HG03064 (cell line): ENCODE measurements at regions not wholly inside any gene's neighbourhood (a gene's known extent, or its start where the extent isn't known, plus 50 kb on each side); places are given as distances from the start of the nearest gene placed in this dataset.

Experiments used
- ATAC-seq: cut with Tn5 transposase; IDR thresholded peaks from one replicate; pipeline ENCODE4 v1.9.1; 2021; ENCODE audit warnings: low read depth; ENCODE audit not compliant: unreplicated experiment

DNA sequence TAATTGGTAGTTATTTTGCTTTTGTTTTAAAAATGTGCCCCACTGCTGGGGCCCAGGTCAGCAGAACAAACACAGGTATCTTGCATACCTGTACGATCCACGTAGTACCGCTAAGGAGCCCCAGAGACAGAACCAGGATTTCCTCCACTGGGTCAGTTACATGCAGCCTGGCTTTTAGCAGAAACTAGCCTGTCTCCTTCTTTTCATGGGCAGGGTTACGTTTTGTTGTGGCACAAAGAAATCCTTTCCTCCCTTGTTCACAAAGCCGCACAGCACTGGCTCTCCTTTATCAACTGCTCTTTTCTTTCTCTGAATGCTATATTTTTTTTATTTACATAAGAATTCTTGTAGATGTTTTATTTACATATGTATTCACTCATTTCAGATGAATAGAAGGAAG lies 190.3 kb upstream of the POU3F2 start:
- ATAC-seq: no peak

DNA sequence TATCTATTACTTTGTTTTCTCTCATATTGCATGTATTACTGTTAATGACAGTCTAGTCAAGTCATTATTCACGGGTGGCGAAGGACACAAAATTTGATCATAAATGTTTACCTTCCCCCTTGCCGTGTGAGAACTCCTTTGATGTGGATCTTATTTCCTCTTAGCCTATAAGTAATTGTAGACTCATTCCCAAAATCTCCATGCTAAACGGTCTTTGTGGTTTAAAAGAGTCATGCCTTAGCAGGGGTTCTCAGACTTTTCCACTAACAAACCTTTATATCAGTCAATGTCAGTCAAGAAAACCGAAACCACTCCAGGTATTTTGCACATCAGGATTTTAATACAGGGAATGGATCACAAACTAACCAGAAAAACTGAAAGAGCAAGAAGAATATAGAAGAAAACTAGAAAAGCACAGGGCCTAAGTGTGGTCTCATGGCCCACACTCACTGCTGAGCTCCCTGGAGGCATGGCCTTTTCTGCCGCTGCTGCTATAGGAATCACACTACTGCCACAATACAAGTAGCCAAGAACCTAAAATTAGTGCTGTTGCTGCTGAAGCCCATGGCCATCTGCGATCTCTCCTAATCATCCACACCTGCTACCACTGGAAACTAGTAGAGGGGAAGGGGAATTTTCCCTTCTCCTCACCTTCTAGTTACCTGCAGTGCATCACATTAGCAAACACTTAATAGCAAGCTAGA lies 186.0 kb upstream of the POU3F2 start:
- ATAC-seq: no peak

DNA sequence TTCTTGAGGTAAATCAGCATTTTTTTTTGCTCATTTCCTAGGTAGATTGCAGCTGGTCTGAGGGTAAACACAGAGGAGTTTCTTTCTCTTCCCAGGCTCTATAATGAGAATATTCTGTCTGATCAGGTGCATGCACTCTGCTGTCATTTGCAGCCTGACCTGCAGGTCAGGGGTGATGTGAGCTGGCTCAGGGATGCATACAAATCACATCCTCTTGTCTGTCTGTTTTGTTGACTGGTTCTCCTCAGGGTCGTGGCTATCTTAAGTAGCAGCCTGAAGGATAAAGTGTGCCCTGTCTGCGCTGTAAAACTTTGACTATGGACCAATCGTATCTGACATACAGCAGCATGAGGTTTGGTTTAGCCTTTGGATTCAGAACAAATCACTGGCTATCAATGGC lies 183.4 kb upstream of the POU3F2 start:
- ATAC-seq: no peak

DNA sequence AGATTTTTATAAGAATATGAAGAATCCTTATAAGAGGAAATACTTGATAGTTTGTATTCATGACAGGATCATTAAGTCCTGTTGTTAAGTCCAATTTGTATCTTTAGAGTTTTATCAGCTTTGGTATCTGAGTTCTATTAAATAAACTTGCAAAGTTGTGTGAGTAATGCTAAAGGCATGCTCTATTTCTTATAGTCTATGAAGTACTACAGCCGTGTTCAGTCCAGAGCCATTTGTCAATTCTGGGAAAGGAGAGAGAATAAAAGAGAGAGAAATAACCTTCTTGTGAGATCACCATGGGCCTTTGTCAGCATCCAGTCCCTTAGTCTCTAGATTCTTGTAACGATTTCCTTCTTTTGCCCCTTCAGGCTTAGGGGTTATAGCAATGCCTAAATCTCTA lies 181.2 kb upstream of the POU3F2 start:
- ATAC-seq: no peak

DNA sequence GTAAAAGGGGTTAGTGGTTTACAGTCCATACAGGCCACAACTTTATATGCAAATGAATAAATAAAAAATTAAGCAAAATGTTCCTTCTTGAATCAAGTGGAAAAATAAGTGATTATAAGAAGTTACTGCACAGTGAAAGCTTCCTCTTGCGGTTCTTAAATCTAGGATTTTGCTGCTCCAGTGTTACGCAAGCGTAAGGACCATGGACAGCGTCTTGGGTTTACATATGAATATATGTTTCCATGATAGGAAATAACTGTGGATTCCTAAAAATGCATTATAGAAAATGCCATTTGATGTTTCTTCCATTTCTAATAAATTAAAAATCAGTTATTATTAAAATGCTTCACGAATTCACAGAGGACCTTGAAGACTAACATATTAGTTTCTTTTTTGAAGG lies 176.6 kb upstream of the POU3F2 start:
- ATAC-seq: no peak

DNA sequence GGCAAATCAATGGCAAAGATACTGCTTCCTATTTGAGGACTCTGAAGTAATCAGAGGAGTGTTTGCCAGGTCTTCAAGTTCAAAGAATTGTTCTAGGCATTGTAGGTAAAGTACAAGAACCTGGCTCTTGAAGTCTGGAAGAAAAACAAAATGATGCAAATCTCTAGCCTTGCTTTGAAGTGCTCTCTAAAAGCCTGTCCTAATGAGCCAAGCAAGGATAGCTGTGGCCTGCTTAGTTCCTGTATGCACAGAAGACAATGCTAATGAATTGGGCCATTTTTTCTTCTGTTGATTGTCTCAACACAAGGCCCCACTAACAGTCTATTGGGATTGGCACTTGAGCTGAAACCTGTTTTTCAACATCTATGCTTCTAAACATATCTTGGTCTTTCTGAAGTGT lies 165.0 kb upstream of the POU3F2 start:
- no peak for ATAC-seq

DNA sequence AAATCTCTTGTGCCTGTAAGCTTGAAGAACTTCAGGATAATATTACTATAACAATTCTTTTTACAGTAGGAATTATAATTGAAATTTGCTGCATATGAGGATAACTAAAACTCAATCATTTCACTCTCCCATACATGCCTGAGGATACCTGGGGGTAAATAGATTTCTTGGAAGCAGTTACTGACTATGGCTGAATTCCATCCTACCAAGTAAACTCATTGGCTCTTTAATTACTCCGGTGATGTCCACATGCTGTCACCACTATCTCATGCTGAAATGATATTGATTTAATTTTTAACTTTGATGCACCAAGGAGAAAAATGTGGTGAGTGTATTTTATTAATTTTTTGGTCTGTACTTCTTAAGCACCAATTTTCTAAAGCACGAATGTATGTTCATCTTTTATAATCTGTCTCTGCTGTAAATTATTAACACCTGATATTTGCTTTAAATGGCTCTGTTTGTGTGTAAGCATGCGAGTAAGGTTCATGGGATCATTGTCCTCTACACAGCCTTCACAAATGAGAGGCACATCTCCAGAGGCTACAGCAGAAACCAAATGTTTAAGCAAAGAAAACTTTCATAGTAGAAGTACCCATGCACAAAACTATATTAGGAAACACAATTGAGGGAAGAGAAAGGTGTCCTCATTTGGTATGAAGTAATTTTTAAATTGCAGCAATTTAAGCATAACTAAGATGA lies 164.2 kb upstream of the POU3F2 start:
- no peak for ATAC-seq

DNA sequence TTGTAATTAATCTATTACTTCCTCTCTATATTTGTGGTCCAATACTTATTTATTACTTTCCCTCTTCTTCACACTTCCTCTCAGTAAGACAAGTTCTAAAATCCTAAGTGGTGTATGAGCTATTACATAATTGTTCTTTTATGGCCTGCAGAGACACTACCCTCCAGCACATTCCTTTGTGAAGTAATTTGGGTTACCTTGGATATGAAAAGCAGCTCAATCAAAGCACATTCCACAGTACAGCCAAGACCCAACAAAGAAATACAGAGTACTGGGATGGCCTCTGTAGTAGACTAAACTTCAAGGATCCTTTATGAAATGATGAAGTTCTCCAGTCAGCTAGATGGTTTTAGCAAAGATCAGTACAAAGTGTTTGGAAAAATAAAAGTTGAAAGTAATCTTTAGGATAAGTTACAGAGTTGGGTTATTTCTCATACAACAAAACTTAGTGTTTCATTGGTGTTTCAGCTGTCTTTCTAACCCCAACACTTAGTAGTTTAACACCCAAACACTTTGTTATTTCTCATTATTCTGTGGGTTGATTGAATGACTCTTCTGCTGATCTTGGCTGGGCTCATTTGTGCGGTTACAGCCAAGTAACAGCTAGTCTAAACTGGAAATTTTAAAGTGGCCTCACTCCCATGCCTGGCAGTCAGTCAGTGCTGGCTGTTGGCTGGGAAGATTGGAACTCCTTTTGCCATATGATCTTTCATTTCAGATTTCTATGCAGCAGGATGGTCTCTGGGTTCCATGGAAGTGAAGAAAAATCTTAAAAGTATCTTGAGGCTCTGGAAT lies 161.5 kb upstream of the POU3F2 start:
- no peak for ATAC-seq

DNA sequence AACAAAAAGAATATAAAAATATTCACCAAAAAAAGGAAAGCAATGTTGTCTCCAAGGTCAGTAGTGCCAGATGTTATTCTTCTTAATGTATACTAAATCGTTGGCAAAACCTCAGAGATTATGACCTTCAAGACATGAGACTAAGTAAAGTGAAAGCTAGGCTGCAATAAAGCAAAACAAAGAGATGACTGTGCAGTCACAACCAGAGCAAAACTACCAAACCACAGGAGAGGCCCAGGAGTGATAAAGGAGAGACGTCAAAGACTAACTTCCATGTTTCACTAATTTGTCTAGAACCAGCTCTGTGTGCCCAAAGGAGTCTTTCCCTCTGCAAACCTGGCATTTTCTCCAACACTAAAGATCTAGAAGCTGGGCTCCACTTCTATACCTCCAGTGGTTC lies 155.9 kb upstream of the POU3F2 start:
- ATAC-seq: no peak

DNA sequence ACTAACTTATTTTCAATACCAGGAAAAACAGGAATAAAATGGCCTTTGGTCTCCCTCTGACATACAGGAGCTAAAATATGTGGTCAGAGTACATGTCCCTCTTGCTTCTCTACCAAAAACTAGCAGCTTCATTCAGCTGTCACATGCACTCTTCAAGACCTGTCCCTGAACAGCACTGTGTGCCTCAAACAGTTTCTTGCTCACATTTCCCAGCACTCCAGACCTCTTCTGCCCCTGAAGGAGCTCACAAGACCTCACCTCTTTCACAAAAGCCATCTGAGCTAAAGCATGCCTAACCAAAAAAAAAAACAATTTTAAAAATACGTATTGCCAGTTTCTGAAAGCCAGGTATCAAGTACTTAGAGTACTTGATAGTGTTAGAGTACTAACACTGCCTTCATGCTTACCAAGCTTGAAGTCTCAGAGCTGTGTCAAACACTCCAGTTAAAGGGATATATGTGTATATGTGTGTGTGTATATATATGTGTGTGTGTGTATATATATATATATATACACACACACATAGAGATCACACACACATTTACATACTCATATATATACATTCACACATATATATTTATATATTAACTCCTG lies 148.3 kb upstream of the POU3F2 start:
- ATAC-seq: no peak

DNA sequence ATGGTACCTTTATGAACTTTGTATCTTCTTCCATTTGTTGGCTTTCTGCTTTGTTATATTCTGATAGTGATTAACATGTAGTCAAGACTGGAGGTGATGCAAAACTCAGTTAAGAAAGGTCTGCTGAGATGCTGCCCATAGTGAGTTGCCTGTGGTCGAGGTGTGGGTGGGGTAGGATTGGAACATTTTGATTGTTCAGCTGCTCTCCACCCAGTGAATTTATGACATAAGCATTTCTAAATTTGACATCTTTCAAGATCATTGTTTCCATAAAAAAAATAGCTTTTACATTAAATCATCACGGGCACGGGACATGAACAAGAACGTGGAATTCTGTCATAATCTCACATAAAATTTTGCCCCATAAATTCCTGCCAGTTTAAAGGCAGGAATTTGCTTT lies 146.6 kb upstream of the POU3F2 start:
- ATAC-seq: no peak

DNA sequence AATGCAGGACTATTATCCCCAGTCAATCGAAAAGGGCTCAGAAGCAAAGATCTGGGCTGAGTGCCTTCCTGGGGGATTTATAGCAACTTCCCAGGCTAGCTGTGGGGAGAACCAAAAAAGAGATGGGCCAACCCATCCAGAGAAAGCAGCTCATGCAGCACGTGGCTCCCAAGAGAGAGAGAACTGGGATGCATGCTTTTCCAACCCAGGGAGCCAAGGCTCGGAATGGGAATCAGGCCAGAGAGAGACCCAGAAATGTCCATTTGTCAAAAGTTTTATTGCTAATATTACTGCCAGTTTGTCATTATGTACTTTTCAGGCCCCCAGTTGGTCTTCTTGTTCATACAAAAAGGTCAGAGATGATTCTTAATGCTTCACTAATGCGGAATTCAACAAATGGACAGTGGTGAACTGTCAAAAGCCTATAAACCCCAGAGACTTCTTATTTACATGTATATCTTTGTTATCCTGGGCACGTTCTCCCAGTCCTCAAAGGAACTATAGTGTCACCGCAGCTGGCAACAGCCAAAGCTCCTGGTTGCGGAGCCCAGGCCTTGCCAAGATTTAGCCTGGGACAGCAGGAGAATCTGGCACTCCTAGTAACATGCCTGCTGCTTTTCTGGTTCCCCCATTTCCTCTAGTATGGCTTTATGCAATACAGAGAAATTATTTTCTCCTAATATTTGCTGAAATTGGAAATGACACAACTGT lies 139.1 kb upstream of the POU3F2 start:
- no peak for ATAC-seq

DNA sequence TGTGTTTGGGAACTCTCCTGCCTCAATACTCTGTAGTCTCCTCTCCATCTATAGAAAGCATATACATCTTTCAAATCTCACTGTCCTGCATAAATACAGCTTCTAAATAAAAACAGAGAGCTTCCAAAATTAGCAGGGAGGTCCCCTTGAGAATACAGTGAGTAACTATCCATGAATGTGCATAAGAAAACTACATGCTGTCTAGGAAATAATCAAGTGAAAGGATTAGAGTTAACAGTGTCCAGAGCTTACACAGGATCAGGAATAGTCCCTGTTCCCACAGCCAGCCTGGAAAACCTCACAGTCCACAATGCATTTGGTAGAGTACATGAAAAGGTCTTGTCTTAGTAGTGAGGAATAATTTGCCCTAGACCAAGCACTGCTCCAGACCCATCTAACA lies 123.0 kb upstream of the POU3F2 start:
- ATAC-seq: no peak

DNA sequence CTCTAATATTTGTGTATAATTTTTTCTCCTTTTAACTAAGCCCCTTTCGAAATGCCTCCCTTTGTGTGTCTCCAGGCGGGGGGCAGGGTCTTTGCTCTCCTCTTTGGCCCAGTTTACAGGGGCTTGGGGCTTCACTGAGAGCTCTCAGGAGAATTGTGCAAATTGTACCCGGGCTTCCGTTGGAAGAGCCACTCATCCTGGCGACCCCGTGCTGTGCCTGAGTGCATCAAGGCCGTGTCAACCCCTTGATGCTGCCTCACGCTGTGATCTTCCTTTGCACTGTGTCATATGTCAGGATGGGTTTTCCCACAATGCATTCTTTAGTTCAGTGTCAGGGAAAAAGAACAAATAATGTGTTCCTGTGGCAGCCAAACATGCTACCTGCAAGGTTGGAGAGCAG lies 118.0 kb upstream of the POU3F2 start:
- no peak for ATAC-seq

DNA sequence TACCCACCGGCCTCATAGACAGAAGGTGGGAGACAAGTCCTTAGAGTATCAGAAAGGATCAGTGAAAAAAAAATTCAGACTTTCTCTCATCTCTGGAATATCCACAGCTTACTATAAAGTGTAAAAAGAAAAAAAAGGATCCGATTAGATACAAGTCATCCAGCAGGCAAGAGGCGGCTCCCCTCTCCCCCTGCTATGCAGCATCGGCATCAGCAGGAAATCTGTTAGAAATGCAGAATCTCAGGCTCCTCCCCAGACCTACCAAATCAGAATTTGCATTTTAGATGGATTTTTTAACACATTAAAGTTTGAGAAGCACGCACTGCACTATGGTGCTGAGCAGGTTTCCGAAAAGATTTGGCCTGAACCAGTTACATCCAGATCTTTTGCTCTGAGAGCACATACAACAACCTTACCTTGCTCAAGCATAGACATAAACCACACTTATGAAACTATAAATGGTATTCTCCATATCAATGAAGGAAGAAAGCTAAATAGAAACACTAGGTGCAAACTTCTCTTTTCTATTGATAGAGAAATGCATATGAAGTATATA lies 117.0 kb upstream of the POU3F2 start:
- no peak for ATAC-seq

DNA sequence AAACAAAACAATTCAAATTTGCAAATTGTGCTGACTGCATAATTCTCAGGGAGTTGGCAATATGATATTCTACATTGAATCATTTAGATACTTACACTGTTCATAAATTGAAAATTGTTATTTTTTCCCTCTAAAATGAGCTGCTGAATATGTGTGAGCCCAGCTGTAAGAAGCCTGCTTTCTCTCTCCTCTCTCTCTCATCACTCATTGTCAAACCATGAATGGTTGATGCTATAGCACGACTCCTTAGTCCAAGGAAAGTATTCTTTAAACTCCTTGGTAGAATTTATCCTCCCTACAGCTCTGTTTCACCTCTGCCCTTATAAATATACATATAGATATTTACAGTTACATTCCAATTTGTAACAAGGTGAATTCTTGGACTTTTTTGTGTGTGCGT lies 116.4 kb upstream of the POU3F2 start:
- no peak for ATAC-seq

DNA sequence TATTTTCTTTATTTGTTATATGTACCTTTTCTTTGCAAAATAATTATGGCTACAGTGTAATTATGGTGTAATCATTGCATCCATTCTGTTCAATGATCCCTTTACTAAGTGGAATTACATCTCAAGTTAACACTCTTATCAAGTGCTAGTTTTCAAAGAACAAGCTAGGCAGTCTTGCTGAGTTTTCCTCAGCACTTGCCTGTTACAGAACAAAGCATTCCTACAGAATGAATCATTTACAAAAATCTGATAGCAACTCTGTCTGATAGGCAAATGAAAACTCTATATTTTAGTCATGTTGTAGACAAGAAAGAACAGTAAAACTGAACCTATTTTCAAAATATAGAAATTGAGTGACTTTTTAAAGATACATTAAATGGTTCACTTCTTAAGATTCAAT lies 109.8 kb upstream of the POU3F2 start:
- ATAC-seq: no peak

DNA sequence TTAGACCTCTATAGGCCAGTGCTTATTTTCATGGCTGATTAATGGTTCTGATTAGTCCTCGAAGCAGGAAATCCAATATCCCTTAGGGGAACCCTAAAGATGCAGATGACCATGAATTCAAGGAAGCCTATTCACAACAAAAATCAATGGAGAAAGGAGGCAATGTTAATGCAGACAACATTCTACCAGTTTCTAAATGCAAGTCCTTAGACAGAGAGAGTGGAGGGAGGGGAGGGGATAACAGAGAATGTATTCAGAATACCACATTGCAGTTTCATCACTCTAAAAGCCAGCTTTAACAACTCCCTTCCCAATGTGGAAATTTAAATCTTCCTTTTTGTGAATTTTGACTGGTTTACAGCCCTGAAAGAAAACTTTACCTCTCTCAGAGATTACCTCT lies 87.1 kb upstream of the POU3F2 start:
- ATAC-seq: no peak

DNA sequence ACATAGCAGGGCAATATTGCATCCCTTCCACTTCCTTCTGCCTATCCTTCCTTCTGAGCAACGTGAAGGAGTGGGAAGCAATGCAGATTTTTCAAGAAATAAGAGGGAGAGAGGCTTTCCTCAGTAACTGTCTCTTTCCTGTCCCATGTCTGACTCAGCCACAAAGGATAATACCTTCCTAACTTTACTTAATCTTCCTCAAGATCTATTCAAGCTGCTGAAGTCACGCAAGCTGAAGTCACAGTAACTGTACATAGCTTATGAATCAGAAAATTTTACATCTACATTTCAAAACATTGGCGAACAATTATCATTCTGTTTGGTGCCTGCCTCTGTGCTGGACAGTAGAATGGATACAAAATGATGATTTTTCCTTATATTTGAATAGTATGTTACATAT lies 86.4 kb upstream of the POU3F2 start:
- ATAC-seq: no peak

DNA sequence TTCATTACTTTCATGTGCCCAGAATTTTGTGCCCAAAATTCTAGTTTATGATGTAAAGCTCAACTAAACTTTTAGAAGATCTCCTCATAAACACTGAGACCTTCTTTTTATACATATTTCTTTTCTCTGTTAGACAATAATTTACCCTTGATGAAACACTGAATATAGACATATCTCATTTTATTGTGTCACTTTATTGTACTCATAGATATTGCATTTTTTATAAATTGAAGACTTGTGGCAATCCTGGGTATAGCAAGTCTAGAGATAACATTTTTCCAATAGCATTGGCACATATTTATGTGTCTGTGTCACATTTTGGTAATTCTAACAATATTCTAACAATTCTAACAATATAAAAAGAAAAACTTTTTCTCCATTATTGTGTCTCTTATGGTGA lies 74.9 kb upstream of the POU3F2 start:
- ATAC-seq: no peak
